ENCODE measurements at regions not wholly inside any gene's neighbourhood (a gene's known extent, or its start where the extent isn't known, plus 50 kb on each side); places are given as distances from the start of the nearest gene placed in this dataset.

DNA sequence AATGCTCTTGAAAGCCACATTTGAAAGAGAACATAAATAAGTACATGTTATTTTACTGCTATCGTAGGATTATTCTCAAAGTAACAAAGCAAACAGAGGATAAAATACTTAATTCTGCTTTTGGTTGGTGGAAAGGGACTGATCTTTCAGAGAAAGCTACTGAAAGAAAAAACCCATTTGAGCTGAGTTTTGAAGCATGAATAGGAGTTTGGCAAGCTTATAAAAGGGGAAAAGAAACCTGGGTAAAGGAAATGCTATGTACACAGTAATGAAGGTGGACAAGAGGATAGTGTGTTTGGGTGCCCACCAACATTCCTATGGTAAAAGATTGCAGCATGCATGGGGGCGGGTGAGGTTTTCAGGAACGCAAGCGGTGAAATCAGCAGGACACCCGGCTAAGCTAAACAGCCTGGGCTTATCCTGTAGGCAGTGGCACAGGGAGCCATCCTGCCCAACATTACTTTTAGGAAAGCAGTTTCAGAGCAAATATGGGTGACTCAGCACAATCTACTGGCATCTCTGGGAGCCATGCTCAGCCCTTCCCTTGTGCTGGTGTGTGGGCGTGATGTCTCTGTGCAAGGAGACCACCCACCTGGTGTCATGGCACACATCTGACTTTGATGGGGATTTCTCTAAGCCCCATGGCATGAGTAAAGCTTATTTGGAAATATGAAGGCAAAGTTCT, 673.9 kb upstream of the KLF4 start:
- TF ChIP-seq POLR2A (IDR thresholded peaks at IDR 0.05) (no peak), CTCF (IDR thresholded peaks at IDR 0.05) (no peak), POLR2AphosphoS5 (IDR thresholded peaks at IDR 0.05) (no peak), EP300 (IDR thresholded peaks at IDR 0.05) (no peak)
